ENCODE measurements at regions not wholly inside any gene's neighbourhood (a gene's known extent, or its start where the extent isn't known, plus 50 kb on each side); places are given as distances from the start of the nearest gene placed in this dataset.

DNA sequence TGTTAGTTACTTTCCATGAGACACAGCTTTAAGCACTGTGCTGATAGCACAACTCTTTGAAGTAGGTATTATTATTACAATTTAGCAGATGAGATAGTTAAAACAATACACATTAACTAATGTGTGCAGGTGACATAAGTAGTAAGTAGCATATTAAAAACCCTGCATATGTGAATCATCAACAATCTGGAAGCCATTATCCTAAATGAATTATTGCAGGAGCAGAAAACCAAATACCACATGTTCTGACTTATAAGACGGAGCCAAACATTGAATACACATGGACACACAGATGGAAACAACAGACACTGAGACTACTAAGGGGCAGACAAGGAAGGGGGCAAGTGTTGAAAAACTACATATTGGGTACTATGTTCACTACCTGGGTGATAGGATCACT is 300.3 kb upstream of the GULP1 start:
- TF ChIP-seq, protein P1, sequence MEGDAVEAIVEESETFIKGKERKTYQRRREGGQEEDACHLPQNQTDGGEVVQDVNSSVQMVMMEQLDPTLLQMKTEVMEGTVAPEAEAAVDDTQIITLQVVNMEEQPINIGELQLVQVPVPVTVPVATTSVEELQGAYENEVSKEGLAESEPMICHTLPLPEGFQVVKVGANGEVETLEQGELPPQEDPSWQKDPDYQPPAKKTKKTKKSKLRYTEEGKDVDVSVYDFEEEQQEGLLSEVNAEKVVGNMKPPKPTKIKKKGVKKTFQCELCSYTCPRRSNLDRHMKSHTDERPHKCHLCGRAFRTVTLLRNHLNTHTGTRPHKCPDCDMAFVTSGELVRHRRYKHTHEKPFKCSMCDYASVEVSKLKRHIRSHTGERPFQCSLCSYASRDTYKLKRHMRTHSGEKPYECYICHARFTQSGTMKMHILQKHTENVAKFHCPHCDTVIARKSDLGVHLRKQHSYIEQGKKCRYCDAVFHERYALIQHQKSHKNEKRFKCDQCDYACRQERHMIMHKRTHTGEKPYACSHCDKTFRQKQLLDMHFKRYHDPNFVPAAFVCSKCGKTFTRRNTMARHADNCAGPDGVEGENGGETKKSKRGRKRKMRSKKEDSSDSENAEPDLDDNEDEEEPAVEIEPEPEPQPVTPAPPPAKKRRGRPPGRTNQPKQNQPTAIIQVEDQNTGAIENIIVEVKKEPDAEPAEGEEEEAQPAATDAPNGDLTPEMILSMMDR (conservative IDR thresholded peaks at IDR 0.05; ENCODE audit: low read length): no peak
- no peak for TF ChIP-seq EZH2phosphoT487 (IDR thresholded peaks at IDR 0.05; ENCODE audit: borderline replicate concordance, low read depth, low read length)

Measured in OCI-LY7 (cell line).